SK-N-SH (cell line): ENCODE measurements at regions not wholly inside any gene's neighbourhood (a gene's known extent, or its start where the extent isn't known, plus 50 kb on each side); places are given as distances from the start of the nearest gene placed in this dataset.

ENCODE experiments used
- CTCF ChIA-PET: fragments of 300-600, 350-600 bp; formaldehyde crosslinking; extraction: SDS; loops from one replicate; lab custom pipeline; 2021; lab: Yijun Ruan, JAX
- POLR2A ChIA-PET: fragments of 350-600 bp; sonication (Branson Sonifier 250); formaldehyde crosslinking; extraction: SDS; loops from one replicate; lab custom pipeline; 2020; ENCODE audit warnings: antibody characterized with exemption, inconsistent platforms; lab: Yijun Ruan, JAX
- DNase-seq: peaks from one replicate; pipeline ENCODE4 v3.0.0; 2012
- H2AFZ ChIP-seq: fragments of 200-600 bp; sonication (generic); 2 replicates; pipeline ENCODE4 v1.8.1; 2016; ENCODE audit warnings: antibody characterized with exemption, mild to moderate bottlenecking, low read depth
- H3F3A ChIP-seq: fragments of 200-600 bp; sonication (generic); replicated peaks from 2 replicates; pipeline ENCODE3; 2016; ENCODE audit warnings: antibody characterized with exemption, mild to moderate bottlenecking; ENCODE audit not compliant: insufficient read depth
- H3K27ac ChIP-seq, 2 experiments: fragments of 200-500 bp in 1 of 2; fragments of 200-600 bp in 1 of 2; sonication (Bioruptor generic) in 1 of 2; sonication (generic), shearing (Covaris generic) in 1 of 2; 2 replicates each; pipeline versions ENCODE4 v1.5.1 to v1.6.1; 2014 to 2016; ENCODE audit warnings: low read depth in 2 of 2, inconsistent platforms in 1 of 2, low read length in 1 of 2, mild to moderate bottlenecking in 1 of 2, mixed read lengths in 1 of 2
- H3K27me3 ChIP-seq: fragments of 200-600 bp; sonication (generic), shearing (Covaris generic); 2 replicates; pipeline ENCODE4 v1.6.1; 2016; ENCODE audit warnings: mixed run types; ENCODE audit not compliant: insufficient read depth
- H3K36me3 ChIP-seq, 2 experiments: fragments of 200-500 bp in 1 of 2; fragments of 200-600 bp in 1 of 2; sonication (Bioruptor generic) in 1 of 2; sonication (generic) in 1 of 2; replicated peaks in 1 of 2; 2 replicates each; pipeline versions ENCODE3 to v1.5.1; 2014 to 2016; ENCODE audit warnings: low read length in 1 of 2, mild to moderate bottlenecking in 1 of 2; ENCODE audit not compliant: insufficient read depth in 2 of 2, control insufficient read depth in 1 of 2
- H3K4me1 ChIP-seq, 2 experiments: fragments of 200-500 bp in 1 of 2; fragments of 200-600 bp in 1 of 2; sonication (Bioruptor generic) in 1 of 2; sonication (generic), shearing (Covaris generic) in 1 of 2; 2 replicates each; pipeline versions ENCODE4 v1.5.1 to v1.6.1; 2014 to 2016; ENCODE audit warnings: low read depth in 1 of 2, low read length in 1 of 2, mixed run types in 1 of 2; ENCODE audit not compliant: insufficient read depth in 2 of 2, control insufficient read depth in 1 of 2
- H3K4me2 ChIP-seq: fragments of 200-600 bp; sonication (generic), shearing (Covaris generic); 2 replicates; pipeline ENCODE4 v1.6.1; 2017; ENCODE audit warnings: mixed run types
- H3K4me3 ChIP-seq, 2 experiments: fragments of 200-500 bp in 1 of 2; fragments of 200-600 bp in 1 of 2; sonication (Bioruptor generic) in 1 of 2; sonication (generic), shearing (Covaris generic) in 1 of 2; 2 replicates each; pipeline versions ENCODE4 v1.5.1 to v1.8.1; 2014 to 2016; ENCODE audit warnings: low read depth in 2 of 2, inconsistent platforms in 1 of 2, low read length in 1 of 2, mild to moderate bottlenecking in 1 of 2, mixed read lengths in 1 of 2, moderate library complexity in 1 of 2
- H3K79me2 ChIP-seq: fragments of 200-600 bp; sonication (generic); 2 replicates; pipeline ENCODE4 v1.8.1; 2017; ENCODE audit warnings: mild to moderate bottlenecking; ENCODE audit not compliant: insufficient read depth
- H3K9ac ChIP-seq: fragments of 200-600 bp; sonication (generic); 2 replicates; pipeline ENCODE4 v1.6.1; 2017; ENCODE audit warnings: mixed run types
- H3K9me2 ChIP-seq: fragments of 200-600 bp; sonication (generic); 2 replicates; pipeline ENCODE4 v1.6.1; 2017; ENCODE audit warnings: mixed run types
- H3K9me3 ChIP-seq: fragments of 200-600 bp; sonication (generic); 2 replicates; pipeline ENCODE4 v1.6.1; 2017; ENCODE audit warnings: mixed run types, mild to moderate bottlenecking, moderate library complexity
- H4K20me1 ChIP-seq: fragments of 200-600 bp; sonication (generic); 2 replicates; pipeline ENCODE4 v1.6.1; 2017; ENCODE audit warnings: mild to moderate bottlenecking, mixed run types; ENCODE audit not compliant: insufficient read depth
- CTCF ChIP-seq: fragments of 200-600 bp; sonication (generic); IDR thresholded peaks from 2 replicates; pipeline ENCODE4 v1.6.1; 2017; ENCODE audit warnings: antibody characterized with exemption, mild to moderate bottlenecking, moderate library complexity
- EZH2phosphoT487 ChIP-seq: fragments of 200-600 bp; sonication (generic); IDR thresholded peaks from 2 replicates; pipeline ENCODE4 v1.6.1; 2017; ENCODE audit warnings: low read depth, mixed run types, mild to moderate bottlenecking, antibody characterized with exemption, moderate library complexity, borderline replicate concordance
- FOXJ3 ChIP-seq: sonication (generic); formaldehyde crosslinking; IDR thresholded peaks from 2 replicates; pipeline ENCODE4 v1.5.1; 2020; ENCODE audit warnings: mild to moderate bottlenecking, missing genetic modification reagents
- FOXM1 ChIP-seq: IDR thresholded peaks from 2 replicates; pipeline ENCODE4 v1.4.0; 2012; ENCODE audit warnings: low read depth, mild to moderate bottlenecking
- GATA2 ChIP-seq: sonication (generic); formaldehyde crosslinking; IDR thresholded peaks from 2 replicates; pipeline ENCODE4 v1.5.0; 2020; ENCODE audit warnings: mild to moderate bottlenecking, missing genetic modification reagents
- MAX ChIP-seq: IDR thresholded peaks from 2 replicates; pipeline ENCODE4 v1.4.0; 2012; ENCODE audit warnings: low read depth
- MEF2A ChIP-seq: IDR thresholded peaks from 2 replicates; pipeline ENCODE4 v1.4.0; 2012; ENCODE audit warnings: low read depth, borderline replicate concordance
- NFIC ChIP-seq: IDR thresholded peaks from 2 replicates; pipeline ENCODE4 v1.4.0; 2012; ENCODE audit warnings: borderline replicate concordance
- POLR2AphosphoS5 ChIP-seq: IDR thresholded peaks from 2 replicates; pipeline ENCODE4 v1.6.1; 2012; ENCODE audit warnings: low read depth, low read length
- RAD21 ChIP-seq: IDR thresholded peaks from 2 replicates; pipeline ENCODE4 v1.6.1; 2012; ENCODE audit warnings: mild to moderate bottlenecking, low read length
- RCOR1 ChIP-seq: fragments of 150-350 bp; IDR thresholded peaks from 2 replicates; pipeline ENCODE4 v1.6.1; 2017; ENCODE audit warnings: antibody characterized with exemption, low read length
- TAF1 ChIP-seq: IDR thresholded peaks from 2 replicates; pipeline ENCODE4 v1.6.1; 2012; ENCODE audit warnings: low read depth, mild to moderate bottlenecking, low read length, moderate library complexity, borderline replicate concordance
- TCF12 ChIP-seq: IDR thresholded peaks from 2 replicates; pipeline ENCODE4 v1.4.0; 2012
- USF2 ChIP-seq: fragments of 150-350 bp; IDR thresholded peaks from 2 replicates; pipeline ENCODE4 v1.6.1; 2017; ENCODE audit warnings: antibody characterized with exemption, low read length, low read depth, borderline replicate concordance
- YY1 ChIP-seq: IDR thresholded peaks from 2 replicates; pipeline ENCODE4 v1.4.0; 2012; ENCODE audit warnings: low read depth, mild to moderate bottlenecking
- WGBS: methylation state at CpG from one replicate; pipeline ENCODE4 v1.1.6; 2017; ENCODE audit warnings: low lambda C conversion rate; 5-methylcytosine and 5-hydroxymethylcytosine counted together
- TF ChIP-seq, protein P1 (sequence below): IDR thresholded peaks from 2 replicates; pipeline ENCODE4; 2012
- TF ChIP-seq, protein P2 (sequence below): IDR thresholded peaks from 2 replicates; pipeline ENCODE4 v1.6.1; 2012; ENCODE audit warnings: mild to moderate bottlenecking, low read depth, low read length, moderate library complexity
- TF ChIP-seq, protein P3 (sequence below): IDR thresholded peaks from 2 replicates; pipeline ENCODE4 v1.4.0; 2012; ENCODE audit warnings: low read depth, borderline replicate concordance
- TF ChIP-seq, protein P4 (sequence below): fragments of 150-350 bp; IDR thresholded peaks from 2 replicates; pipeline ENCODE4 v1.6.1; 2016; ENCODE audit warnings: mild to moderate bottlenecking, low read depth, low read length

DNA sequence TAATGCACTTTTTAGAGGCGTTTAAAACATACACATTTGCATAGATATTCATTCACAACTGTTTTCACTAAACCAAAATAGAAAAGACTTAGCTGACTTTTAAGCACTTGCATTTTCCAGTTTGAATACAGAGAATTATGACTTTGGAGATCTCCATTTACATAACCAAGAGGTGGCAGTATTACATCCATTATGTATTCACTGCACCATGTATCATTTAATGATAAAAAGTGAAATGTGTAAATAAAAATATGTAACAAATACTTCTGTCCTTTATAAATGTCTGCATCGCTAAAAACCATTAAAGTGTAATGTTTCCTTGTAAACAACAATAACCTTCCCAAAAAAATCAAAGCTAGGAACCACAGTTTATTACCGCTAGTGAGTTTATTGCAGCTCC, 413.2 kb downstream of the FGF13 start:
- Histone ChIP-seq H3K4me3 (no peak overlapping the region), H3K9ac (no peak overlapping the region), H3F3A (no peaks in the 10 kb centered on the region), H3K4me1 (no peaks in the 10 kb centered on the region), H3K4me2 (no peak overlapping the region), H2AFZ (no peak overlapping the region), H3K79me2 (no peaks in the 10 kb centered on the region), H3K27ac (no peak overlapping the region), H3K27me3 (no peaks in the 10 kb centered on the region), H3K36me3 (no peaks in the 10 kb centered on the region), H3K9me2 (no peaks in the 10 kb centered on the region), H4K20me1 (no peaks in the 10 kb centered on the region), H3K9me3 (no peaks in the 10 kb centered on the region)
- 20% methylated on average over 3 of the region's 3 CpGs for WGBS
- DNase-seq, result no peak
- ChIA-PET POLR2A (no interaction called here), CTCF (interaction anchor here (0.9 to 1.0 kb wide), 2 partner anchors 10 to 11 kb away, joined by 3 to 4 read pairs; no protein-coding TSS in a partner anchor)
- TF ChIP-seq, protein P1, sequence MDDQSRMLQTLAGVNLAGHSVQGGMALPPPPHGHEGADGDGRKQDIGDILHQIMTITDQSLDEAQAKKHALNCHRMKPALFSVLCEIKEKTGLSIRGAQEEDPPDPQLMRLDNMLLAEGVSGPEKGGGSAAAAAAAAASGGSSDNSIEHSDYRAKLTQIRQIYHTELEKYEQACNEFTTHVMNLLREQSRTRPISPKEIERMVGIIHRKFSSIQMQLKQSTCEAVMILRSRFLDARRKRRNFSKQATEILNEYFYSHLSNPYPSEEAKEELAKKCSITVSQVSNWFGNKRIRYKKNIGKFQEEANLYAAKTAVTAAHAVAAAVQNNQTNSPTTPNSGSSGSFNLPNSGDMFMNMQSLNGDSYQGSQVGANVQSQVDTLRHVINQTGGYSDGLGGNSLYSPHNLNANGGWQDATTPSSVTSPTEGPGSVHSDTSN, result no peak
- TF ChIP-seq TAF1 (no peak), FOXM1 (no peak), USF2 (no peak), TCF12 (no peak), EZH2phosphoT487 (no peak), RCOR1 (no peak), MEF2A (no peak), RAD21 (no peak), NFIC (no peak), GATA2 (CRISPR knock-in tag) (no peak), YY1 (no peak), CTCF (no peak; the same call in 1 of the 2 replicates), MAX (no peak), FOXJ3 (CRISPR knock-in tag) (no peak), POLR2AphosphoS5 (no peak)
- TF ChIP-seq, protein P2, sequence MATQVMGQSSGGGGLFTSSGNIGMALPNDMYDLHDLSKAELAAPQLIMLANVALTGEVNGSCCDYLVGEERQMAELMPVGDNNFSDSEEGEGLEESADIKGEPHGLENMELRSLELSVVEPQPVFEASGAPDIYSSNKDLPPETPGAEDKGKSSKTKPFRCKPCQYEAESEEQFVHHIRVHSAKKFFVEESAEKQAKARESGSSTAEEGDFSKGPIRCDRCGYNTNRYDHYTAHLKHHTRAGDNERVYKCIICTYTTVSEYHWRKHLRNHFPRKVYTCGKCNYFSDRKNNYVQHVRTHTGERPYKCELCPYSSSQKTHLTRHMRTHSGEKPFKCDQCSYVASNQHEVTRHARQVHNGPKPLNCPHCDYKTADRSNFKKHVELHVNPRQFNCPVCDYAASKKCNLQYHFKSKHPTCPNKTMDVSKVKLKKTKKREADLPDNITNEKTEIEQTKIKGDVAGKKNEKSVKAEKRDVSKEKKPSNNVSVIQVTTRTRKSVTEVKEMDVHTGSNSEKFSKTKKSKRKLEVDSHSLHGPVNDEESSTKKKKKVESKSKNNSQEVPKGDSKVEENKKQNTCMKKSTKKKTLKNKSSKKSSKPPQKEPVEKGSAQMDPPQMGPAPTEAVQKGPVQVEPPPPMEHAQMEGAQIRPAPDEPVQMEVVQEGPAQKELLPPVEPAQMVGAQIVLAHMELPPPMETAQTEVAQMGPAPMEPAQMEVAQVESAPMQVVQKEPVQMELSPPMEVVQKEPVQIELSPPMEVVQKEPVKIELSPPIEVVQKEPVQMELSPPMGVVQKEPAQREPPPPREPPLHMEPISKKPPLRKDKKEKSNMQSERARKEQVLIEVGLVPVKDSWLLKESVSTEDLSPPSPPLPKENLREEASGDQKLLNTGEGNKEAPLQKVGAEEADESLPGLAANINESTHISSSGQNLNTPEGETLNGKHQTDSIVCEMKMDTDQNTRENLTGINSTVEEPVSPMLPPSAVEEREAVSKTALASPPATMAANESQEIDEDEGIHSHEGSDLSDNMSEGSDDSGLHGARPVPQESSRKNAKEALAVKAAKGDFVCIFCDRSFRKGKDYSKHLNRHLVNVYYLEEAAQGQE, result no peak
- TF ChIP-seq, protein P3, sequence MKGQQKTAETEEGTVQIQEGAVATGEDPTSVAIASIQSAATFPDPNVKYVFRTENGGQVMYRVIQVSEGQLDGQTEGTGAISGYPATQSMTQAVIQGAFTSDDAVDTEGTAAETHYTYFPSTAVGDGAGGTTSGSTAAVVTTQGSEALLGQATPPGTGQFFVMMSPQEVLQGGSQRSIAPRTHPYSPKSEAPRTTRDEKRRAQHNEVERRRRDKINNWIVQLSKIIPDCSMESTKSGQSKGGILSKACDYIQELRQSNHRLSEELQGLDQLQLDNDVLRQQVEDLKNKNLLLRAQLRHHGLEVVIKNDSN, result no peak
- TF ChIP-seq, protein P4, sequence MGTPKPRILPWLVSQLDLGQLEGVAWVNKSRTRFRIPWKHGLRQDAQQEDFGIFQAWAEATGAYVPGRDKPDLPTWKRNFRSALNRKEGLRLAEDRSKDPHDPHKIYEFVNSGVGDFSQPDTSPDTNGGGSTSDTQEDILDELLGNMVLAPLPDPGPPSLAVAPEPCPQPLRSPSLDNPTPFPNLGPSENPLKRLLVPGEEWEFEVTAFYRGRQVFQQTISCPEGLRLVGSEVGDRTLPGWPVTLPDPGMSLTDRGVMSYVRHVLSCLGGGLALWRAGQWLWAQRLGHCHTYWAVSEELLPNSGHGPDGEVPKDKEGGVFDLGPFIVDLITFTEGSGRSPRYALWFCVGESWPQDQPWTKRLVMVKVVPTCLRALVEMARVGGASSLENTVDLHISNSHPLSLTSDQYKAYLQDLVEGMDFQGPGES, result no peak
